GM23338 (cell line): ENCODE measurements at regions not wholly inside any gene's neighbourhood (a gene's known extent, or its start where the extent isn't known, plus 50 kb on each side); places are given as distances from the start of the nearest gene placed in this dataset.

ENCODE experiments used
- ATAC-seq: fragments of 200-7000 bp; cut with Tn5 transposase; 3 replicates; pipeline ENCODE4 v1.9.1; 2020
- DNase-seq: peaks from one replicate; pipeline ENCODE4 v3.0.0-alpha.2; 2015; ENCODE audit warnings: low spot score
- H2AFZ ChIP-seq: fragments of 200-600 bp; sonication (generic); 2 replicates; pipeline ENCODE4 v1.8.0; 2016; ENCODE audit warnings: antibody characterized with exemption, mild to moderate bottlenecking, moderate library complexity
- H3F3A ChIP-seq: fragments of 200-600 bp; sonication (generic); replicated peaks from 2 replicates; pipeline ENCODE4 v1.8.0; 2017; ENCODE audit warnings: antibody characterized with exemption, mixed run types, low read depth
- H3K27ac ChIP-seq: fragments of 200-600 bp; sonication (generic); 2 replicates; pipeline ENCODE4 v1.6.1; 2016; ENCODE audit warnings: low read depth
- H3K27me3 ChIP-seq: fragments of 200-600 bp; sonication (generic); 2 replicates; pipeline ENCODE4 v1.8.0; 2016; ENCODE audit warnings: mild to moderate bottlenecking, mixed run types, moderate library complexity; ENCODE audit not compliant: insufficient read depth
- H3K36me3 ChIP-seq: fragments of 200-600 bp; sonication (generic); 2 replicates; pipeline ENCODE4 v1.8.0; 2016; ENCODE audit warnings: mild to moderate bottlenecking; ENCODE audit not compliant: insufficient read depth
- H3K4me1 ChIP-seq: fragments of 200-600 bp; sonication (generic); 2 replicates; pipeline ENCODE4 v1.8.0; 2016; ENCODE audit warnings: mild to moderate bottlenecking, moderate library complexity; ENCODE audit not compliant: insufficient read depth
- H3K4me2 ChIP-seq: fragments of 200-600 bp; sonication (generic); 2 replicates; pipeline ENCODE4 v1.7.1; 2017; ENCODE audit warnings: mixed run types
- H3K4me3 ChIP-seq: fragments of 200-600 bp; sonication (generic); 2 replicates; pipeline ENCODE4 v1.6.1; 2016; ENCODE audit warnings: mixed run types
- H3K79me2 ChIP-seq: fragments of 200-600 bp; sonication (generic); replicated peaks from 2 replicates; pipeline ENCODE4 v1.8.0; 2017; ENCODE audit warnings: mild to moderate bottlenecking; ENCODE audit not compliant: insufficient read depth
- H3K9me2 ChIP-seq: fragments of 200-600 bp; sonication (generic); 2 replicates; pipeline ENCODE4 v1.8.0; 2017; ENCODE audit not compliant: insufficient read depth
- H4K20me1 ChIP-seq: fragments of 200-600 bp; sonication (generic); replicated peaks from 2 replicates; pipeline ENCODE4 v1.8.0; 2017; ENCODE audit warnings: mild to moderate bottlenecking; ENCODE audit not compliant: insufficient read depth
- H3K27ac Mint-ChIP-seq: 2 replicates; pipeline ENCODE4 v1.8.0; 2020; ENCODE audit warnings: inconsistent platforms, mild to moderate bottlenecking, moderate library complexity, mixed read lengths
- H3K27me3 Mint-ChIP-seq: 3 replicates; pipeline ENCODE4 v1.8.0; 2022; ENCODE audit warnings: low read depth, mild to moderate bottlenecking, moderate library complexity, mixed read lengths, inconsistent platforms; ENCODE audit not compliant: insufficient read depth, poor library complexity
- H3K36me3 Mint-ChIP-seq: 3 replicates; pipeline ENCODE4 v1.8.0; 2021; ENCODE audit warnings: low read depth, mild to moderate bottlenecking, inconsistent platforms, moderate library complexity, mixed read lengths
- H3K4me1 Mint-ChIP-seq: 3 replicates; pipeline ENCODE4 v1.8.0; 2020; ENCODE audit warnings: mild to moderate bottlenecking, inconsistent platforms, mixed read lengths
- H3K4me3 Mint-ChIP-seq: 3 replicates; pipeline ENCODE4 v1.8.0; 2021; ENCODE audit warnings: moderate library complexity, mild to moderate bottlenecking, inconsistent platforms, mixed read lengths
- H3K9me3 Mint-ChIP-seq: 3 replicates; pipeline ENCODE4 v1.8.0; 2020; ENCODE audit warnings: moderate library complexity, mild to moderate bottlenecking, inconsistent platforms, mixed read lengths
- CREB1 ChIP-seq: fragments of 250-450 bp; sonication (Bioruptor Pico); IDR thresholded peaks from 2 replicates; pipeline ENCODE4 v1.5.0; 2020; ENCODE audit warnings: low read depth, mild to moderate bottlenecking, moderate library complexity
- CTCF ChIP-seq, 2 experiments: fragments of 200-600 bp in 1 of 2; sonication (generic) in 1 of 2; conservative IDR thresholded peaks; 2 replicates each; pipeline versions ENCODE4 v1.5.1 to v1.6.1; 2016 to 2017; ENCODE audit warnings: antibody characterized with exemption in 2 of 2, low read depth in 2 of 2, mild to moderate bottlenecking in 2 of 2, moderate library complexity in 1 of 2
- EZH2 ChIP-seq: fragments of 200-600 bp; sonication (generic); IDR thresholded peaks from one replicate; pipeline ENCODE4 v1.8.0; 2017; ENCODE audit warnings: antibody characterized with exemption, mild to moderate bottlenecking, low read depth; ENCODE audit not compliant: unreplicated experiment
- EZH2phosphoT487 ChIP-seq: fragments of 200-600 bp; sonication (generic); IDR thresholded peaks from one replicate; pipeline ENCODE4 v1.8.1; 2018; ENCODE audit warnings: antibody characterized with exemption; ENCODE audit not compliant: unreplicated experiment
- JUNB ChIP-seq: IDR thresholded peaks from one replicate; pipeline ENCODE4 v1.6.1; 2016; ENCODE audit warnings: antibody characterized with exemption; ENCODE audit not compliant: unreplicated experiment
- NANOG ChIP-seq: IDR thresholded peaks from 2 replicates; pipeline ENCODE4 v1.6.1; 2016; ENCODE audit warnings: antibody characterized with exemption, borderline replicate concordance
- POLR2AphosphoS5 ChIP-seq: IDR thresholded peaks from 2 replicates; pipeline ENCODE4 v1.6.1; 2016; ENCODE audit warnings: antibody characterized with exemption, low read depth
- STAT1 ChIP-seq: IDR thresholded peaks from one replicate; pipeline ENCODE4 v1.6.1; 2016; ENCODE audit warnings: antibody characterized with exemption; ENCODE audit not compliant: unreplicated experiment
- ZNF114 ChIP-seq: fragments of 250-450 bp; sonication (Bioruptor Pico); IDR thresholded peaks from 2 replicates; pipeline ENCODE4 v1.5.0; 2020; ENCODE audit warnings: mild to moderate bottlenecking, moderate library complexity
- ZNF331 ChIP-seq: fragments of 250-450 bp; sonication (Bioruptor Pico); IDR thresholded peaks from 2 replicates; pipeline ENCODE4 v1.5.0; 2020; ENCODE audit warnings: low read depth, mild to moderate bottlenecking, moderate library complexity
- TF ChIP-seq, protein P1 (sequence below): IDR thresholded peaks from 2 replicates; pipeline ENCODE4 v1.6.1; 2016; ENCODE audit warnings: antibody characterized with exemption
- TF ChIP-seq, protein P2 (sequence below): IDR thresholded peaks from one replicate; pipeline ENCODE4 v1.6.1; 2018; ENCODE audit warnings: antibody characterized with exemption; ENCODE audit not compliant: unreplicated experiment
- TF ChIP-seq, protein P3 (sequence below): fragments of 250-450 bp; sonication (Bioruptor Pico); IDR thresholded peaks from 2 replicates; pipeline ENCODE4 v1.5.0; 2020; ENCODE audit warnings: mild to moderate bottlenecking, moderate library complexity

GRCh38 chr1:218852527-218852926, 321.2 kb upstream of the LYPLAL1 start:
- no peak overlapping the region for H3K4me3 ChIP-seq
- no peak overlapping the region for H3K4me3 Mint-ChIP-seq
- no peak overlapping the region for H2AFZ ChIP-seq
- no peak for DNase-seq
- no peaks in the 10 kb centered on the region for H3K27me3 Mint-ChIP-seq
- no peak overlapping the region for H3K27ac ChIP-seq
- H3K27me3 ChIP-seq, result no peaks in the 10 kb centered on the region
- H3K4me1 Mint-ChIP-seq, result no peaks in the 10 kb centered on the region
- H3K4me2 ChIP-seq, result no peak overlapping the region
- H3K4me1 ChIP-seq, result no peaks in the 10 kb centered on the region; the same call in 1 of the 2 replicates
- no peaks in the 10 kb centered on the region for H3K36me3 ChIP-seq
- H3K27ac Mint-ChIP-seq, result 0 out of 2 replicates have a peak overlapping the region, but pooled peaks have one; percentile 59
- no peaks in the 10 kb centered on the region for H4K20me1 ChIP-seq
- no peaks in the 10 kb centered on the region for H3F3A ChIP-seq
- no peaks in the 10 kb centered on the region for H3K36me3 Mint-ChIP-seq
- TF ChIP-seq STAT1 (no peak), EZH2phosphoT487 (no peak), CTCF (conservative IDR thresholded peaks at IDR 0.05; ENCODE audit: low read depth in 2 of 2) (no peak), NANOG (no peak), ZNF331 (CRISPR knock-in tag) (no peak), CREB1 (CRISPR knock-in tag) (no peak), ZNF114 (CRISPR knock-in tag) (no peak), POLR2AphosphoS5 (no peak), JUNB (no peak), EZH2 (no peak)
- TF ChIP-seq, protein P1, sequence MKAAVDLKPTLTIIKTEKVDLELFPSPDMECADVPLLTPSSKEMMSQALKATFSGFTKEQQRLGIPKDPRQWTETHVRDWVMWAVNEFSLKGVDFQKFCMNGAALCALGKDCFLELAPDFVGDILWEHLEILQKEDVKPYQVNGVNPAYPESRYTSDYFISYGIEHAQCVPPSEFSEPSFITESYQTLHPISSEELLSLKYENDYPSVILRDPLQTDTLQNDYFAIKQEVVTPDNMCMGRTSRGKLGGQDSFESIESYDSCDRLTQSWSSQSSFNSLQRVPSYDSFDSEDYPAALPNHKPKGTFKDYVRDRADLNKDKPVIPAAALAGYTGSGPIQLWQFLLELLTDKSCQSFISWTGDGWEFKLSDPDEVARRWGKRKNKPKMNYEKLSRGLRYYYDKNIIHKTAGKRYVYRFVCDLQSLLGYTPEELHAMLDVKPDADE, result no peak
- TF ChIP-seq, protein P2, sequence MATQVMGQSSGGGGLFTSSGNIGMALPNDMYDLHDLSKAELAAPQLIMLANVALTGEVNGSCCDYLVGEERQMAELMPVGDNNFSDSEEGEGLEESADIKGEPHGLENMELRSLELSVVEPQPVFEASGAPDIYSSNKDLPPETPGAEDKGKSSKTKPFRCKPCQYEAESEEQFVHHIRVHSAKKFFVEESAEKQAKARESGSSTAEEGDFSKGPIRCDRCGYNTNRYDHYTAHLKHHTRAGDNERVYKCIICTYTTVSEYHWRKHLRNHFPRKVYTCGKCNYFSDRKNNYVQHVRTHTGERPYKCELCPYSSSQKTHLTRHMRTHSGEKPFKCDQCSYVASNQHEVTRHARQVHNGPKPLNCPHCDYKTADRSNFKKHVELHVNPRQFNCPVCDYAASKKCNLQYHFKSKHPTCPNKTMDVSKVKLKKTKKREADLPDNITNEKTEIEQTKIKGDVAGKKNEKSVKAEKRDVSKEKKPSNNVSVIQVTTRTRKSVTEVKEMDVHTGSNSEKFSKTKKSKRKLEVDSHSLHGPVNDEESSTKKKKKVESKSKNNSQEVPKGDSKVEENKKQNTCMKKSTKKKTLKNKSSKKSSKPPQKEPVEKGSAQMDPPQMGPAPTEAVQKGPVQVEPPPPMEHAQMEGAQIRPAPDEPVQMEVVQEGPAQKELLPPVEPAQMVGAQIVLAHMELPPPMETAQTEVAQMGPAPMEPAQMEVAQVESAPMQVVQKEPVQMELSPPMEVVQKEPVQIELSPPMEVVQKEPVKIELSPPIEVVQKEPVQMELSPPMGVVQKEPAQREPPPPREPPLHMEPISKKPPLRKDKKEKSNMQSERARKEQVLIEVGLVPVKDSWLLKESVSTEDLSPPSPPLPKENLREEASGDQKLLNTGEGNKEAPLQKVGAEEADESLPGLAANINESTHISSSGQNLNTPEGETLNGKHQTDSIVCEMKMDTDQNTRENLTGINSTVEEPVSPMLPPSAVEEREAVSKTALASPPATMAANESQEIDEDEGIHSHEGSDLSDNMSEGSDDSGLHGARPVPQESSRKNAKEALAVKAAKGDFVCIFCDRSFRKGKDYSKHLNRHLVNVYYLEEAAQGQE, result no peak
- TF ChIP-seq, protein P3, sequence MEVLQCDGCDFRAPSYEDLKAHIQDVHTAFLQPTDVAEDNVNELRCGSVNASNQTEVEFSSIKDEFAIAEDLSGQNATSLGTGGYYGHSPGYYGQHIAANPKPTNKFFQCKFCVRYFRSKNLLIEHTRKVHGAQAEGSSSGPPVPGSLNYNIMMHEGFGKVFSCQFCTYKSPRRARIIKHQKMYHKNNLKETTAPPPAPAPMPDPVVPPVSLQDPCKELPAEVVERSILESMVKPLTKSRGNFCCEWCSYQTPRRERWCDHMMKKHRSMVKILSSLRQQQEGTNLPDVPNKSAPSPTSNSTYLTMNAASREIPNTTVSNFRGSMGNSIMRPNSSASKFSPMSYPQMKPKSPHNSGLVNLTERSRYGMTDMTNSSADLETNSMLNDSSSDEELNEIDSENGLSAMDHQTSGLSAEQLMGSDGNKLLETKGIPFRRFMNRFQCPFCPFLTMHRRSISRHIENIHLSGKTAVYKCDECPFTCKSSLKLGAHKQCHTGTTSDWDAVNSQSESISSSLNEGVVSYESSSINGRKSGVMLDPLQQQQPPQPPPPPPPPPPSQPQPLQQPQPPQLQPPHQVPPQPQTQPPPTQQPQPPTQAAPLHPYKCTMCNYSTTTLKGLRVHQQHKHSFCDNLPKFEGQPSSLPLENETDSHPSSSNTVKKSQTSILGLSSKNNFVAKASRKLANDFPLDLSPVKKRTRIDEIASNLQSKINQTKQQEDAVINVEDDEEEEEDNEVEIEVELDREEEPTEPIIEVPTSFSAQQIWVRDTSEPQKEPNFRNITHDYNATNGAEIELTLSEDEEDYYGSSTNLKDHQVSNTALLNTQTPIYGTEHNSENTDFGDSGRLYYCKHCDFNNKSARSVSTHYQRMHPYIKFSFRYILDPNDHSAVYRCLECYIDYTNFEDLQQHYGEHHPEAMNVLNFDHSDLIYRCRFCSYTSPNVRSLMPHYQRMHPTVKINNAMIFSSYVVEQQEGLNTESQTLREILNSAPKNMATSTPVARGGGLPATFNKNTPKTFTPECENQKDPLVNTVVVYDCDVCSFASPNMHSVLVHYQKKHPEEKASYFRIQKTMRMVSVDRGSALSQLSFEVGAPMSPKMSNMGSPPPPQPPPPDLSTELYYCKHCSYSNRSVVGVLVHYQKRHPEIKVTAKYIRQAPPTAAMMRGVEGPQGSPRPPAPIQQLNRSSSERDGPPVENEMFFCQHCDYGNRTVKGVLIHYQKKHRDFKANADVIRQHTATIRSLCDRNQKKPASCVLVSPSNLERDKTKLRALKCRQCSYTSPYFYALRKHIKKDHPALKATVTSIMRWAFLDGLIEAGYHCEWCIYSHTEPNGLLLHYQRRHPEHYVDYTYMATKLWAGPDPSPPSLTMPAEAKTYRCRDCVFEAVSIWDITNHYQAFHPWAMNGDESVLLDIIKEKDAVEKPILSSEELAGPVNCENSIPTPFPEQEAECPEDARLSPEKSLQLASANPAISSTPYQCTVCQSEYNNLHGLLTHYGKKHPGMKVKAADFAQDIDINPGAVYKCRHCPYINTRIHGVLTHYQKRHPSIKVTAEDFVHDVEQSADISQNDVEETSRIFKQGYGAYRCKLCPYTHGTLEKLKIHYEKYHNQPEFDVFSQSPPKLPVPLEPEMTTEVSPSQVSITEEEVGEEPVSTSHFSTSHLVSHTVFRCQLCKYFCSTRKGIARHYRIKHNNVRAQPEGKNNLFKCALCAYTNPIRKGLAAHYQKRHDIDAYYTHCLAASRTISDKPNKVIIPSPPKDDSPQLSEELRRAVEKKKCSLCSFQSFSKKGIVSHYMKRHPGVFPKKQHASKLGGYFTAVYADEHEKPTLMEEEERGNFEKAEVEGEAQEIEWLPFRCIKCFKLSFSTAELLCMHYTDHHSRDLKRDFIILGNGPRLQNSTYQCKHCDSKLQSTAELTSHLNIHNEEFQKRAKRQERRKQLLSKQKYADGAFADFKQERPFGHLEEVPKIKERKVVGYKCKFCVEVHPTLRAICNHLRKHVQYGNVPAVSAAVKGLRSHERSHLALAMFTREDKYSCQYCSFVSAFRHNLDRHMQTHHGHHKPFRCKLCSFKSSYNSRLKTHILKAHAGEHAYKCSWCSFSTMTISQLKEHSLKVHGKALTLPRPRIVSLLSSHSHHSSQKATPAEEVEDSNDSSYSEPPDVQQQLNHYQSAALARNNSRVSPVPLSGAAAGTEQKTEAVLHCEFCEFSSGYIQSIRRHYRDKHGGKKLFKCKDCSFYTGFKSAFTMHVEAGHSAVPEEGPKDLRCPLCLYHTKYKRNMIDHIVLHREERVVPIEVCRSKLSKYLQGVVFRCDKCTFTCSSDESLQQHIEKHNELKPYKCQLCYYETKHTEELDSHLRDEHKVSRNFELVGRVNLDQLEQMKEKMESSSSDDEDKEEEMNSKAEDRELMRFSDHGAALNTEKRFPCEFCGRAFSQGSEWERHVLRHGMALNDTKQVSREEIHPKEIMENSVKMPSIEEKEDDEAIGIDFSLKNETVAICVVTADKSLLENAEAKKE (CRISPR knock-in tag), result no peak
- ATAC-seq, result no peak
- H3K9me2 ChIP-seq, result peaks cover 5% of the 10 kb centered on the region; the same call in 1 of the 2 replicates
- H3K9me3 Mint-ChIP-seq, result no peaks in the 10 kb centered on the region
- no peaks in the 10 kb centered on the region for H3K79me2 ChIP-seq
